Loucy (cell line): ENCODE measurements at regions not wholly inside any gene's neighbourhood (a gene's known extent, or its start where the extent isn't known, plus 50 kb on each side); places are given as distances from the start of the nearest gene placed in this dataset.

Experiments used
- H2AFZ ChIP-seq: fragments of 200-600 bp; sonication (generic); 2 replicates; pipeline ENCODE4 v1.6.0; 2016; ENCODE audit warnings: antibody characterized with exemption, mild to moderate bottlenecking, low read length, moderate library complexity
- H3F3A ChIP-seq: fragments of 200-600 bp; 2 replicates; pipeline ENCODE4 v1.6.0; 2016; ENCODE audit warnings: antibody characterized with exemption, low read depth, mild to moderate bottlenecking
- H3K27me3 ChIP-seq: fragments of 200-600 bp; sonication (generic); 2 replicates; pipeline ENCODE4 v1.6.1; 2014; ENCODE audit warnings: low read length, mild to moderate bottlenecking; ENCODE audit not compliant: insufficient read depth, poor library complexity, severe bottlenecking
- H3K36me3 ChIP-seq: fragments of 200-600 bp; sonication (generic); 2 replicates; pipeline ENCODE4 v1.6.1; 2016; ENCODE audit warnings: low read length; ENCODE audit not compliant: insufficient read depth
- H3K4me1 ChIP-seq: fragments of 200-600 bp; sonication (generic); 2 replicates; pipeline ENCODE4 v1.5.1; 2014; ENCODE audit warnings: low read length, mild to moderate bottlenecking; ENCODE audit not compliant: insufficient read depth, poor library complexity, severe bottlenecking
- H3K4me2 ChIP-seq: fragments of 200-600 bp; sonication (generic); 2 replicates; pipeline ENCODE4 v1.6.0; 2014; ENCODE audit warnings: antibody characterized with exemption, low read length, low read depth, mild to moderate bottlenecking; ENCODE audit not compliant: poor library complexity, severe bottlenecking
- H3K4me3 ChIP-seq: fragments of 200-600 bp; sonication (generic); 2 replicates; pipeline ENCODE4 v1.5.1; 2014; ENCODE audit warnings: low read length, mild to moderate bottlenecking, mixed read lengths; ENCODE audit not compliant: poor library complexity, severe bottlenecking
- H3K79me2 ChIP-seq: fragments of 200-600 bp; sonication (generic); 2 replicates; pipeline ENCODE4 v1.6.1; 2014; ENCODE audit warnings: low read length; ENCODE audit not compliant: insufficient read depth
- H3K9ac ChIP-seq: fragments of 200-600 bp; sonication (generic); 2 replicates; pipeline ENCODE4 v1.6.0; 2014; ENCODE audit warnings: mild to moderate bottlenecking, low read depth, low read length, moderate library complexity; ENCODE audit not compliant: poor library complexity, severe bottlenecking
- H3K9me2 ChIP-seq: fragments of 200-600 bp; sonication (generic); replicated peaks from 2 replicates; pipeline ENCODE4 v1.6.1; 2016; ENCODE audit warnings: low read depth, low read length, mixed read lengths
- H3K9me3 ChIP-seq: fragments of 200-600 bp; sonication (generic); 2 replicates; pipeline ENCODE4 v1.6.1; 2014; ENCODE audit warnings: mild to moderate bottlenecking, antibody characterized with exemption, low read length, low read depth; ENCODE audit not compliant: insufficient read depth
- H4K20me1 ChIP-seq: fragments of 200-600 bp; sonication (generic); 2 replicates; pipeline ENCODE4 v1.6.0; 2014; ENCODE audit warnings: antibody characterized with exemption, low read length, mild to moderate bottlenecking; ENCODE audit not compliant: insufficient read depth, poor library complexity, severe bottlenecking
- EZH2phosphoT487 ChIP-seq: fragments of 200-600 bp; IDR thresholded peaks from 2 replicates; pipeline ENCODE4 v1.6.1; 2018; ENCODE audit warnings: antibody characterized with exemption, mild to moderate bottlenecking, moderate library complexity, borderline replicate concordance
- TF ChIP-seq, protein P1 (sequence below): fragments of 200-600 bp; sonication (generic); conservative IDR thresholded peaks from 2 replicates; pipeline ENCODE4 v1.5.1; 2014; ENCODE audit warnings: mild to moderate bottlenecking, antibody characterized with exemption, low read length

DNA sequence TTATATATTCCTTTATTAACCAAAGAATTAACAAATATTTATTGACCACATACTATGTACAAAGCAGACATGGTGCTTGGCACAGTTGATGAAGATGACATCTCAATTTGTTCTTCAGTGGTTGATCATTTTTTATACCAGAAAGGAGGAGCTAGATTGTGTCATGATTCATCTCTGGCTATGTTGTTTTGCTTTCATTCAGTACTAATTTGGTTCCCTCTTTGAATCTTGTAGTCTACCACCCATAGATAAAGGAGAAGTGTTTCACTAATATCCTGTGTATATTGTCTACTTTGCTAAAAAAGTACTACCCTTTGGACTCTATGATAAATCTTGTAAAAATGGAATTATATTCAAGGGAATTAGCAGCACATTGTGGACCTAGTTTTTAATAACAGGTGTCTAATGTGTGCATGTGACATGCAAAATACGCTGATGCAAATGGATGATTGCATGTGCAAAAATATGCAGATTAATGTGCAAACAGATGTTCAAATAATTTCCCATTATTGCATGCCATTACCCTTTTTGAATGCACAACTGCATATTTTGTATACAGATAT is 313.2 kb upstream of the ZEB2 start:
- Histone ChIP-seq H3F3A (no peaks in the 10 kb centered on the region), H3K4me1 (no peaks in the 10 kb centered on the region), H3K9me3 (no peaks in the 10 kb centered on the region), H3K4me3 (no peak overlapping the region), H3K36me3 (no peaks in the 10 kb centered on the region), H3K9ac (no peak overlapping the region), H3K4me2 (no peak overlapping the region), H3K9me2 (no peaks in the 10 kb centered on the region), H2AFZ (no peak overlapping the region), H3K27me3 (no peaks in the 10 kb centered on the region), H3K79me2 (no peaks in the 10 kb centered on the region), H4K20me1 (no peaks in the 10 kb centered on the region)
- TF ChIP-seq EZH2phosphoT487, result no peak
- TF ChIP-seq, protein P1, sequence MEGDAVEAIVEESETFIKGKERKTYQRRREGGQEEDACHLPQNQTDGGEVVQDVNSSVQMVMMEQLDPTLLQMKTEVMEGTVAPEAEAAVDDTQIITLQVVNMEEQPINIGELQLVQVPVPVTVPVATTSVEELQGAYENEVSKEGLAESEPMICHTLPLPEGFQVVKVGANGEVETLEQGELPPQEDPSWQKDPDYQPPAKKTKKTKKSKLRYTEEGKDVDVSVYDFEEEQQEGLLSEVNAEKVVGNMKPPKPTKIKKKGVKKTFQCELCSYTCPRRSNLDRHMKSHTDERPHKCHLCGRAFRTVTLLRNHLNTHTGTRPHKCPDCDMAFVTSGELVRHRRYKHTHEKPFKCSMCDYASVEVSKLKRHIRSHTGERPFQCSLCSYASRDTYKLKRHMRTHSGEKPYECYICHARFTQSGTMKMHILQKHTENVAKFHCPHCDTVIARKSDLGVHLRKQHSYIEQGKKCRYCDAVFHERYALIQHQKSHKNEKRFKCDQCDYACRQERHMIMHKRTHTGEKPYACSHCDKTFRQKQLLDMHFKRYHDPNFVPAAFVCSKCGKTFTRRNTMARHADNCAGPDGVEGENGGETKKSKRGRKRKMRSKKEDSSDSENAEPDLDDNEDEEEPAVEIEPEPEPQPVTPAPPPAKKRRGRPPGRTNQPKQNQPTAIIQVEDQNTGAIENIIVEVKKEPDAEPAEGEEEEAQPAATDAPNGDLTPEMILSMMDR, result no peak

DNA sequence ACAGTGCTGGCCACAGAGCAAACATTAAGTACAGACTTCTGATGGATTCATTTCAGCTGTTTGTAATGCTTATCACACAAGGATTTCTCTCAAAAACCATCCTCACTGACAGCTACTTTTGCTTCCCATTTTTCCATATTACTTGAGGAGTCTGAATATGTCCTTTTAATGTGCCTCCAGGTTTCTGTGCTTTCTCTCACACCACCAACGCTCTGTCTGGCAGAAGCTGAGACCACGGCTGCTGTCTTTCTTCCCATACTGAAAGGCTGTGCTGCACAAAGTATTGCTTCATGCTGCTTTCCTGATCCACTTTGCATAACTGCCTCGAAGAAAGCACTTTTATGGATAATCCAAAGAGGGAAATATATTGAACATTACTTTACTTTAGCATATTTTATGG is 312.1 kb upstream of the ZEB2 start:
- H4K20me1 ChIP-seq, result no peaks in the 10 kb centered on the region
- H3K79me2 ChIP-seq, result no peaks in the 10 kb centered on the region
- H3K4me3 ChIP-seq, result no peak overlapping the region
- TF ChIP-seq, protein P1, result no peak
- TF ChIP-seq EZH2phosphoT487, result no peak
- H3K9me3 ChIP-seq, result no peaks in the 10 kb centered on the region
- H3F3A ChIP-seq, result no peaks in the 10 kb centered on the region
- no peaks in the 10 kb centered on the region for H3K27me3 ChIP-seq
- H3K4me2 ChIP-seq, result no peak overlapping the region
- H2AFZ ChIP-seq, result no peak overlapping the region
- H3K9ac ChIP-seq, result no peak overlapping the region
- no peaks in the 10 kb centered on the region for H3K4me1 ChIP-seq
- no peaks in the 10 kb centered on the region for H3K9me2 ChIP-seq
- H3K36me3 ChIP-seq, result no peaks in the 10 kb centered on the region

DNA sequence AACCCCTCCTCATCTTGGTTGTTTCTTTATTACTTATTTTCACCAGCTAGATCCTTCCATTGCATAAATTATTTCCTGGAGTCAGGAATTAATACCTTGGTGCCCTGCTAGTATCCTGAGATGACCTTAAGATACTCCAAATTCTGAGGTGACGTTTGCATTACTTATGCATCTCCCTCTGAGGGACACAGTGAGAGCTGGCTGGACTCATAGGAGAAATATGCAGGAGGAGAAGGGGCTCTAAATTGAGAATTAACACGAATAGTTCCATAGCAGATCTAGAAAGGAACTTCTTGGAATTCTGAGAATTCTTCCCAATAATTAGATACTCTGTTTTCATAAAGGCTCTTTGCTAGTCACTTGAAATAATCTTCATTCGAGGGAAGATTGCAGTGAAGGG is 310.6 kb upstream of the ZEB2 start:
- Histone ChIP-seq H2AFZ (no peak overlapping the region), H4K20me1 (no peaks in the 10 kb centered on the region), H3F3A (no peaks in the 10 kb centered on the region), H3K36me3 (no peaks in the 10 kb centered on the region), H3K9me2 (no peaks in the 10 kb centered on the region), H3K9me3 (no peaks in the 10 kb centered on the region), H3K27me3 (no peaks in the 10 kb centered on the region), H3K4me1 (no peaks in the 10 kb centered on the region), H3K79me2 (no peaks in the 10 kb centered on the region), H3K4me3 (no peak overlapping the region), H3K9ac (no peak overlapping the region), H3K4me2 (no peak overlapping the region)
- no peak for TF ChIP-seq EZH2phosphoT487
- TF ChIP-seq, protein P1, result no peak
